Head of caudate nucleus (tissue), 42 donors: ENCODE measurements at regions not wholly inside any gene's neighbourhood (a gene's known extent, or its start where the extent isn't known, plus 50 kb on each side); places are given as distances from the start of the nearest gene placed in this dataset.
"Not testable (repeated sequence)": the region's sequence is repeated elsewhere in the genome, so short reads cannot be mapped to it uniquely, and the experiment has no call there.

Experiments used
- DNase-seq, 42 donors: peaks; one replicate each; pipeline versions ENCODE4 v3.0.0 to v3.0.0-alpha.2; 2020 to 2021; ENCODE audit warnings: mixed read lengths in 7 of 42
- intact Hi-C: fragments of 100-400 bp; cut with DNase I; formaldehyde crosslinking; loops from one replicate; pipeline ENCODE4 v1.15.0; 2022

DNA sequence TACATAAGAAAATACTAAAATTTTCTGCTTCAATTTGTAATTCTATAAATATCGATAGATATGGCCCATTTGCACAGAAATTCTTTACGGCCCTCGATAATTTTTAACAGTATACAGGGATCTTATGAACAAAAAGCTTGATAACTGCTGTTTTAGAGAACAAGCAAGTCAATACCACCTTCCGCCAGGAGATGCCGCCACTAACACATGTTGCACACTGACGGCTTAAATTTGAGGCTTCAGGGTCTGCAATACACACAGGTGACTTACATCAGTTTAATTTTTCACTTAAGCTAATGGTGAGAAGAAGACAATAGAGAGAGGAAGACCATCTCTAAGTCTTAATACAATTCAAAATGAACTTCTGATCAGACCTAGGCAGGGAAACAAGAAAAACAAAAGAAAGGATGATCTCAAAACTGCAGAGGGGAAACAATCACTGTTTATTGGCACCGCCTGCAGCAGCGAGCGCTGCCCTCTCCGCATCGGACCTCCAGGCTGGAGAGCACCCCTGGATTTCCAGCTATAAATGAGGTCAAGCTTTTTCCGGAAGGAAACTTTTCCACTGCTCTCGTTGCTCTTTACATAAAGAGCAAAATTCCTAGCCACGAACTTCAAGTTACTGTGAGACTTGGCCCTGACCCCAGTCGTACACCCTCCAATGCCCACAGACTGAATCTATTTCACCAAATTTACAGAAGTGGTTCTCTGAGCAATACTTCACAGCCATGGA is 53.9 kb downstream of the OTOR start:
- peak; percentile 45 to 92 (median 80) for DNase-seq
- intact Hi-C loops: loop anchor here (2.0 kb wide), 1 partner anchor 629 kb away; no protein-coding TSS in a partner anchor

DNA sequence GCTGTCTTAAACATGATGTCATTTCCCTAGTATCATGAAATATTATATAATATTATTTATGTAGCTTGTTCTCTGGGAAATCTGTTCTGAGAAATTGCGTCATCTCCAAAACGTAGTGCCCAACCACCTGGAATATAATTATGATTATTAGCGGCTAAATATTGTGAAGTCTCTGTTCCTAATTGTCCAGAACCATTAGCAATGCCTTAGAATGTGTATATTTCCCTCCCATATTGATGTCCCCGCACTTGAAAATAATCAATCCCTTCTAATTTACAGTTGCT is 54.4 kb downstream of the OTOR start:
- DNase-seq: no peak
- intact Hi-C loops: loop anchor here (2.0 kb wide), 1 partner anchor 628 kb away; no protein-coding TSS in a partner anchor

DNA sequence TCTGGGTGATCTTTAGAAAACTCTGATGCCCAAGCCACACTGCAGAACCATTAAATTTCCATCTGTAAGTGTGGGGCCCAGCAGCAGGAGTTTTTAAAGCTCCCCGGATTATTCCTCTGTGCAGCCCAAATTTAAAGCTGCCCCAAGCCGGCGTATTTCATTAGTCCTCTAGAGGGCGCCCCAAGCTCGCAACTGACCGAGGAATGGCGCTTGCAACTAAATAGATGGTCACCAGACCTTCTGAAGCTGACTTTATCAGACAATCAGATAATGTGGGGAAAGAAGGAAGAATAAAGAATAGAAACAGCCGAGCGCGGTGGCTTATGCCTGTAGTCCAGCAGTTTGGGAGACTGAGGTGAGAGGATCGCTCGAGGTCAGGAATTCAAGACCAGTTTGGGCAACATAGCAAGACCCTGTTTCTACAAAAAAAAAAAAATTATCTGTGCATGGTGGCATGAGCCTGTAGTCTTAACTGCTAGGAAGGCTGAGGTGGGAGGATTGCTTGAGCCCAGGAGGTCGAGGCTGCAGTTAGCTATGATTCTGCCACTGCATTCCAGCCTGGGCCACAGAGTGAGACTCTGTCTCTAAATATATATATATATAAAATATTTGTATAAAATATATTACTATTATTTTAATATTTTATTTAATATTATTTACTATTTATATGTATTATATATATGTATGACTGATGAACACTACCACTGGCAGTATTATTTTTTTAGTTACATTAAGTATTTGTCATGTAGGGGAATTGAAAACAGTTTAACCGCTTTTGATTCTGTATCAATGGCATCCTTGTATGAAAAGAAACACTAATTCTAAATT is 56.0 kb downstream of the OTOR start:
- intact Hi-C loops: loop anchor here (2.0 kb wide), 1 partner anchor 627 kb away; no protein-coding TSS in a partner anchor
- DNase-seq: peak; percentile 22 to 87 (median 73)

DNA sequence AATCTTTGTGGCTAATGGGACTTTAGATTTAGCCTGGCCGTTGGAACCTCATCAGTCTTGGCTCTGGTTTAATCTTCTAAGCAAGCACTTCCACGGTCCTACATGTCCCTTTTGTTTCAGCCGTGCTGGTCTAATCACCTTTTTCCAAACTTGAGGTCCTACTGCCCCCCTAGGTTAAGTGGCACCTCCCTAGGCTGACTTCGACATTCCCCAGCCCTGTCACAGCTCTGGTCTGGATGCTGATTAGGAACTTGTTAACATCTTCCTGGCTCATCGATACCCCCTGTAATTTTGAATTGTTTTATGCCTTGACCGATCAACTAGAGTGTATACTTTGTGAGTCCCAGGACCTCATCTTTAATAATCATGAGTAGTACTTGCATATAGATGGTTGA is 56.6 kb downstream of the OTOR start:
- DNase-seq: no peak
- intact Hi-C loops: no loop called here

DNA sequence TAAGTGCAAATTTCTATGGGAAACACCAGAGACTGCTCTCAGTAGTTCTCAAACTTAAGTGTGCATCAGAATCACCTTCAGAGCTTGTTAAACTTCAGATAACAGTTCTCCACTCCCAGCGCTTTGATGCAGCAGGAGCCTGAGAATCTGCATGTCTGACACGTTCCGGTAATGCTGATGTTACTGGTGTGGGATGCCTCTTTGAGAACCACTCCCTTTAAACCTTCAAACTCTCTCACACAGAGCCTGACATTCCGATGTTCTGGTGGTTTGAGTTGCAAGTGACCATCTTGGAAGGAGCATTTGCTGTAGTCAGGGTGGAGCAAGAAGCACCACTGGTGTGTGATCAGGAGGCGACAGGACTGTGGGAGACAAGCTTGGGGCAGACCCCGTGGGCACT is 57.9 kb downstream of the OTOR start:
- DNase-seq: no peak
- intact Hi-C loops: no loop called here

DNA sequence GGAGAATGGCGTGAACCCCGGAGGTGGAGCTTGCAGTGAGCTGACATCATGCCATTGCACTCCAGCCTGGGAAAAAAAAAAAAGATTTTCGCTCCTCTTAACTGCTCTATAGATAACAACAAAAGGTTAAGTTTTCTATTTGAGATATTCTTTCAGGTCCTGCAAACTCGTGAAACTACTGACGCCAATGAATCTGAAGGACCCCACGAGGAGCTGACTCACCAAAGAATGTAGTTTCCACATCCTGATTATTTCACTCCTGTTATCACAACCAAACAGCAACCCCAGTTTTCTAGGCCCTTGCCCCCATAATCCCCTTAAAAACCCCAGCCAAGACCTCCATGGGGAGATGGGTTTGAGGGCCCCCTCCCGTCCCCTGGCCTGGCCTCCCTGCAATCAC is 58.7 kb downstream of the OTOR start:
- intact Hi-C loops: no loop called here
- DNase-seq: no peak

DNA sequence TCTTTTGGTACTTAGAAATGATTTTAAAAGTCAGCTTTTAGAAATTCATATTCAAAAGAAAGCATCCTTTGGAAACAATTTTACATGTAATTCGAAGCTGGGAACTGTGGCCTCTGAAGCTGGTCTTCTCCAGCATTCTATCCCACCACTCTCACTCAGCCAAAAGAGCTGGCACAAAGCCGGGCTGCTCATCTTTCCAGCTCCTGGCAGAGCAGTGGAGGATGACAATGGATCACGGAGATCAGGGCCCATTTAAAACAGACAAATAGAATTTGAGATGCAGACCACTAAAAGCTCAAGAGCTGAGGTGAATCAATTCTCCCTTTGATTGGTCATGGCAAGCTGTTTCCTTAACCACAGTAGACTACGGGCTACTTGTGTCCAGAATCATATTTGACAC is 60.6 kb downstream of the OTOR start:
- intact Hi-C loops: no loop called here
- DNase-seq: no peak

DNA sequence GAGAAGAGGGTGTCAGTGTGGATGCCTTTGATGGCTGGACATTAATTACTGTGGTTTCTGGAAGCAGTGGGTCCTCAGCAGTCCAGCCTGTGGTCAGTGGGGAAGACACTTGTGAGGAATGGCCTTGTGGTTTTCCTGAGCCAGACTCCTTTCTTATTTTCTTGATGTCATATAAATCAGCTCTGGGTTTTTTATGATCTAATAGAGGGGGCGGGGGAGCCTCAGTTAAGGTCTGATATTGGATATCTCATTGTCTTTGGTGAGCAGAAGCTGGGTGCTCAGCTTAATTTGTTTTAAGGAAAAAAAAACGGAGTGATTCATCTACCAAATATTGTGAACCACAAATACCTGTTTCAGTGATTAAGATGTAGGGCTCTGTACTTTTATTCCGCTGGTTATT is 62.1 kb downstream of the OTOR start:
- intact Hi-C loops: no loop called here
- no peak for DNase-seq

DNA sequence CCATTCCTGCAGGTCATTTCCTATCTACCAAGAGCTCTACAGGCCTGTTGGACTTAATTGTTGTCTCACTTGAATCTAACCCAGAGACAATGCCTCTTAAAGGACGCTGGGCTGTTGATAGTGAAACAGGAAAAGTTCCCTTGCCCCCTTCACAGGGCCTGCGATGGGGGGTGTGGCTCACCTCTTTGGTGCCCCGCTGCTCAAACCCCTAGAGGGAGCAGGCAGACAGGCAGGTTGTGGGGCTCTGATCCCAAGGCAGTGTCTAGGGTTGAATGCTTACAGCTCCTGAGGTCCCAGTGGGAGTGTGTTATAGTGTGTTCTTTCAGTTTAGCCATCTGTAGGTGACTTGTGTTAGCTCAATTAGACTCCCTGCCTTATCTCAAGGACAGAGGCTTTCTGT is 68.0 kb downstream of the OTOR start:
- intact Hi-C loops: no loop called here

DNA sequence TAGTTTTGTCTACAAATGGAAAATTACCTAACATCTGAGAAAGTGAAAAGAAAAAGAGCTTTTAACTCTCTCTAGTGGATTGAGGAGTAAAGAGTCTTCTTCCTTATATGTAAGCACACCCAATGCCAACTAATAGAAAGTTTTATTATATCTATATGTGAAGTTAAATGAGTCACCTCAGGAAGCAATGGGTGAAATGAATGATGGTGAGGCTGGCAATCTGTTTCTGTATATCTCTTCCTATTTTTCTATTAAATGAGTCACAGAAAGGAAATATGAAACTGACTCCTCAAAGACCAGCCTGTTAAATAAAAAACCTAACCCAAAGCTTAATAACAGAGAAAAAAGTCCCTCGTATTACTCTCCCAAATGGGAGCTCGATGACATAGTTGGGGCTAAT is 71.3 kb downstream of the OTOR start:
- intact Hi-C loops: no loop called here
- DNase-seq: no peak

More for the DNA sequence above, 68.0 kb downstream of the OTOR start:
- DNase-seq: no peak

DNA sequence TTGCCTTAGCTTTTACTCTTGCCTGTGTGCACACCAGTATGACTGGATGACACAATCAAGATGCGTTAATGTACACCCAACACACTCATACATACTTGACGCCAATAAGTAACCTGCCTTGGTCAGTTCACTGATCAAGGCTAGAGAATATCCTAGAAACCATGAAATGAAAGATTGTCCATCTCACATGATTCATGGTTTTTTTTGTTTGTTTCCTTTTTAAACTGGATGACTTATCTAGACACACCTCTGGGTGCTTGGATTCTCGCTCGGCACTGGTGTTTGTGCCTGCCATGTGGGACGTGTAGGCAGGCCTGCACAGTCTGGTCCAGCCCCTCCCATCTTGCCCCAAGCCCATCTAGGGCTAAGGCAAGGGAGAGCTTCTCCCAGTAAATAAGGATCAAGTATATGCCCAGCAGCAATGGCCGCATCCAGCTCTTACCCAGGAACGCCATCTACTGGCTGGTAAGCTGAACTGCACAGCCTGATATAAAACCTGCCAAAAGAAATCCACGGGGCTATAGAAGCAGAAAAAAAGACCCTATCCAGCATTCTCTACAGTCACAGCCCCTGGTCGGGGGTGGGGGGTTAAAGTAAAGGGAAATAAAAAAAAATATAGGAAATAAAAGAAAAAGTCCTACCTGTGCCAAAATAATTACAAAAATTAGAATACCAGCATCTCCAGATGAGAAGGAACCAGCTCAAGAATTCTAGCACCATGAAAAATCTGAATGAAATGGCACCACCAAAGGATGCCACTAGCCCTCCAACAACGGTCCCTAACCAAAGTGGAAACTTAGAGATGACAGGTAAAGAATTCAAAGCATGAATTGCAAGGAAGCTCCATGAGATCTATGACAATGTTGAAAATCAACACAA is 73.3 kb downstream of the OTOR start:
- intact Hi-C loops: no loop called here
- DNase-seq: peak in 10 of 42 donors; percentile 4 to 52 (median 18)

DNA sequence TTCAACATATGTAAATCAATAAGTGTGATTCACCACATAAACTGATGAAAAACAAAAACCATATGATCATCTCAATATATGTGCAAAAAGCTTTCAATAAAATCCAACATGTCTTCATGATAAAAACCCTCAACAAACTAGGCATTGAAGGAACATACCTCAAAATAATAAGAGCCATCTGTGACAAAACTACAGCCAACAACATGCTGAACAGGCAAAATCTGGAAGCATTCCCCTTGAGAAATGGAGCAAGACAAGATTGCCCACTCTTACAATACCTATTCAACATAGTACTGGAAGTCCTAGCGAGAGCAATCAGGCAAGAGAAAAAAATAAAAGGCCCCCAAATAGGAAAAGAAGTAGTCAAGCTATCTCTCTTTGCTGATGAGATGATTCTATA is 76.5 kb downstream of the OTOR start:
- DNase-seq: no peak
- intact Hi-C loops: no loop called here

DNA sequence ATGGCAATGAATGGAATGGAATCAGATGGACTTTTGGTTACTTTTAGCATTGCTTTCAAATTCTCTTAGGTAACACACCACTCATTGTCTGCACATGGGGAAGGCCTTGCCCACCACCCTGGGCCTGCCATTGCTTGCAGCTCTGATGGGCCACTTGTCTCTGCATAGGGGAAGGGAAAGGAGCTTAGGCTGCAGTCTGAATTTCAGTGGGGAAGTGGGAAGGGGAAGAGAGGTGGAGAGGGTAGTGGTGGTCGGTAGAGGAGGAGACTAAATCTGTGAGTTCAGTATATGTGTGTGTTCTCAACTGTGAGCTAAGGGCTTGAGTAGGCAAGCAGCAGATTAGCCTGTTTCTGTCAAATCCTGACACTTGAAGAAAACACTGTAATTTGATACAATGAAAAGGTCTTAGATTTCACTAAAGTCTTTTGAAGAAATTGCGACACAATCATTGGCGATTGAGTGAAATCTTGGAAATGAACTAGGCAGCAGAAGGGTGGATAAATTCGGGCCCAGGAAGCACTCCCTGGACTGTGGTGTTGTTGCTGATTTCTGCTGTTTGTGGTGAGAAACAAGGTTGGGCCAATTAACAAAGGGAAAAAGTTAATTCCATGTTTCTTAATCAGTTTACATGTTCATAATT is 80.6 kb downstream of the OTOR start:
- DNase-seq: no peak
- intact Hi-C loops: no loop called here

DNA sequence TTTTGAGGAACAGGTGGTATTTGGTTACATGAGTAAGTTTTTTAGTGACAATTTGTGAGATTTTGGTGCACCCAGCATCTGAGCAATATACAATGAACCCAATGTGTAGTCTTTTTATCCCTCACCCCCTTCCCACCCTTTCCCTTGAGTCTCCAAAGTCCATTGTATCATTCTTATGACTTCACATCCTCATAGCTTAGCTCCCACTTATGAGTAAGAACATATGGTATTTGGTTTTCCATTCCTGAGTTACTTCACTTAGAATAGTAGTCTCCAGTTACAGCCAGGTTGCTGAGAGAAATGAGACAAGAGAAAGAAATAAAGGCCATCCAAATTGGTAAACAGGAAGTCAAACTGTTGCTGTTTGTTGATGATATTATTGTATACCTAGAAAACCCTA is 87.5 kb downstream of the OTOR start:
- intact Hi-C loops, DNase-seq: not testable (repeated sequence)

DNA sequence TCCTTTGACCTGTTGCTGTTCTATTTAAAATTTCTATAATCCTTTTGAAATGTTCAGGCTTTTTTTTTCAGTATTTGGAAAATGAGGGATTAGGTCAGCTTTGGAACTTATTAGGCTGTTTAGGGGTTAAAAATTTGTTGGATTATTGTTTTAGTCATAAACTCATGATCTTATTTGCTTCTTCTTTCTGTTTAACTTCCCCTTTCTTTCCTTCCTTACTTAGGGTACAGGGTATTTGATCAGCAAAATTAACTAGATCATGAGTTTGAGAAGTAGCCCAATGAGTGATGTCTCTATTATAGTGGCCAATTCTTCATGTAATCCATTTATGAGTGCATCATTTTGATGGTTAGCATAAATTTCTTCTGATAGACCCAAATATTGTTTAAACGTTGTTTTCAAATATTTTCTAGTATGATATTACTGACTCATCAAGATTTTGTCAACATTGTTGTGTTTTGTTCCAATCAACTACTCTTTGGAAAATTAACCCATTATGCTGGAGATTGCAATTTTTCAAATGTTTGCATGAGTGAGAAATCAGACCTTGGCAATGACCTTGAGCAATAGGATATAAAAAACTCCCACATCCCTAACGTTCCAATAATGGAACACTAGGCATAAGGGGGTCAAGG is 94.4 kb downstream of the OTOR start:
- intact Hi-C loops: no loop called here
- DNase-seq: no peak

DNA sequence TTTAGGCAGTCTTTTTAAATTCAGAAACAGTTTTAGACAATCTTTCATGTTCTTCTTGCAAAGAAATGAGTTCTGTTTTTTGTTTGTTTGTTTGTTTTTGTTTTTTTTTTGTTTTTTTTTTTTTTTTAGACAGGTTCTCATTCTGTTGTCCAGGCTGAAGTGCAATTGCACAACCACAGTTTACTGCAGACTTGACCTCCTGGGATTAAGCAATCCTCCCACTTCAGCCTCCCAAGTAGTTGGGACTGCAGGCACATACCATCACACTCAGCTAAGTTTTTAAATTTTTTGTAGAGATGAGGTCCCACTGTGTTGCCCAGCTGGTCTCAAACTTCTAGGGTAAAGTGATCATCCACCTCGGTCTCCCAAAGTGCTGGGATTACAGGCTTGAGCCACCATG is 96.2 kb downstream of the OTOR start:
- intact Hi-C loops: no loop called here
- DNase-seq: no peak

DNA sequence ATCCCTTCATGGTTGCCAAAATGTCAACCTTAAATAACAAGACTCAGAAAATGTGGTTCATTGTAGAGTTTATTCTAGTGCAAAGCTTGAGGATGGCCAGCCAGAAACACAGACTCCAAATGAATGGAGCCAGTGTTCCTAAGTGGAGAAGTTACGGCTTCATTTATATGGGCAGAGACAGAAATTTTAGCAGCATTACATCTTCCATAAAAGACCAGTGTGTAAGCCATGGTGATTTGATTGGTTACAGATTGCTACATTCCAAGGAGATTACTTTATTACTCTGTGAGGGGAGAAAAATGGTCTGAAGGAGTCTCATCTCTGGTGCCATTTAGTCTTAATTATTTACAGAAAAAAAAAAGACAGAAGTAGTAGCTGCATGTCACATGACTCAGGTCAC is 97.8 kb downstream of the OTOR start:
- DNase-seq: no peak
- intact Hi-C loops: no loop called here

DNA sequence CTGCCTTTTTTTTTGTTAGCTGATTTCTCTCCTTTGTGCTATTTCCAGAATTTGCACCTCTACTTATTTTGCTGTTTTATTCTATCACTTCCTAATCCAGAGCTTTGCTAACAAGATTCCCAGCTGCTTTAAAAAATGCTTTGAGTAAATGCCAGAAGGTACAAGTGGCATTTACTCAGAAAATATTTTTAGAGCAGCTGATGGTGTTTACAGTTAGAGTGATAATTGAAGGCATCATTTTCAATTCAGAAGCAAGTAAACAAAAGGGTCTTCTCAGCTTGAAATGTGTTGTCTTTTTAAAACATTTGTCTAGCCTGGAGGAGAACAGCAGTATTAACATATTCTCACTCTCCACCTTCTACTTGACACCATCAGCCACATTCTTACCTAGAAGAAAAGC is 99.9 kb downstream of the OTOR start:
- intact Hi-C loops: no loop called here
- no peak for DNase-seq

DNA sequence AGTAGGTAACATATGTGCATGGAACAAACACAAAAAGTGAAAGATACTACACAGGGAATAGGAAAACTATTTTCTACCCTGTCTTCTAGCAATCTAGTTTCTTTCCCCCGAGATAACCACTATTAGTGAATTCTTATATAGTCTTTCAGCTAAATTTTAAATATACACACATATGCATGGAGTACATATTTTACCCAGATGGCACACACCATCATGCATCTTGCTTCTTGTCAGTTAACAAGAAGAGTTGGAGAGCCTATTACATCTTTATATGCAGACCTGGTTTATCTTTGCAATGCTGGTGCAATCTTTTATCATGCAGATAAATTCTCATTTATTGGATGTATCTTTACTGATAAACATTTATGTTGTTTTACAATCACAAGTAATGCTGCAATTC is 100.4 kb downstream of the OTOR start:
- intact Hi-C loops: no loop called here
- DNase-seq: no peak
